Activated CD4-positive, alpha-beta T cell treated with anti-CD3 and anti-CD28 coated beads for 24 hours (primary cell): ENCODE measurements at regions not wholly inside any gene's neighbourhood (a gene's known extent, or its start where the extent isn't known, plus 50 kb on each side); places are given as distances from the start of the nearest gene placed in this dataset.

ENCODE experiments used
- DNase-seq, 2 donors: peaks; one replicate each; pipeline ENCODE4 v3.0.0-alpha.2; 2020; ENCODE audit warnings: low read depth in 2 of 2

GRCh38 chr1:34330061-34330460, 153.4 kb downstream of the C1orf94 start:
- no peak for DNase-seq

DNA sequence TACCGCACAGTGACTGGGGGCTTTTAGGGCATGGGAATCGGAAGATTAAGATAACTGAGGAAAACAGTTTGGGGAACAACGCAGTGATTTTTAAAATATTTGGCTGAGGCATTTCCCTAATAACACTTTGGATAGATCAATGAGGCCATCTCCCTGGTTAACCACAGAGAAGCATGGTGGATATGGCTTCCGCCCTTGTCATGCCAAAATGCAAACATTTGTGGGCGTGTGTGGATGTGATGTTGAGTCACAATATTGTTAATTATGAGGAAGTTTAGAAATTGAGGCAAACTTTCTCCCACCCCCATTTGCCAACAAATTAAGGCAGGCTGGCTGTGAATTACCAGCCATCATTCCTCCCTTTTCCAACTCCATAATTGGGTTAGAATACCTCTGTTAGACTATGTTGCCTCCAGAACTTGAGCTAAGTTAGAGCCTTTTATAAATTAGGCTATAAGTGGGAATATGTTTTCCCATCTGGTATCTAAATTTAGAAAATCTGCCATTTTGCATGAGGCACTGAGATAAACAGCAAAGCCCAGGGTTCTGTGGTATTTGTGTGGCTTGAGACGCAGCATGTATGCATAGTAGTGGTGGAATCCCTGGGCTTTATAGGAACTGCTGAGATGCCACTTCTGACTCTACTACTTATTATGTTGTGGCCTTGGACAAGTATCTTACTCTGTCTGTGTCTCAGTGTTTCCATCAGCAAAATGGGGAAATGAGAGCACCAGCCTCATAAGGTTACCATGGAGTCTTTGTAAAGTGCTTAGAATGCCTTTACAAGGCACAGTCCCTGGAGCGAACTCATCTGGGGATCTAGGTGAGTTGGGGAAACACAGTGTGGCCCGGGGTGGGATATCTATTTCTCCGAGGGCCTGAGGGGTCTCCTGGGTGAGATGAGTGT, 154.6 kb downstream of the C1orf94 start:
- no peak for DNase-seq

- DNase-seq: no peak
Observed at GRCh38 chr1:34332996-34333395, 156.3 kb downstream of the C1orf94 start.

- no peak for DNase-seq
Observed at GRCh38 chr1:34338871-34339270, 162.2 kb downstream of the C1orf94 start.

DNA sequence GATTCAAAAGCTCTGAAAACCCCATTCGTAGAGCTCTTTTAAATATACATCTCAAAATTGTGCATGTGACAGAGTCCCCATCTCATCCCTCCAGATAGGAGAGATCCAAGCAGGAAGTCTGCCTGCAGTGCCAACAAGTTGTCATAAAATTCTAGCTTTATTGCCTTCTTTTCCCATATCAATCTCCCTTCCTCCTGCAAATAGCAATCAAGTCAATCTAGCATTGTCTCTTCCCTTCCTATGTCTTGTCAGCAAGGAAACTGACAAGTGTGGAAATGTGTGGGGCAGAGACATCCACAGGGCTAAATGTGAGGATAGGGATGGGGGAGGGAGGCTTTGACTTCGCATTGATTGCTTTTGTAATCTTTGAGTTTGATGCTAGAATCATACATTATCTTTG, 165.2 kb downstream of the C1orf94 start:
- DNase-seq: no peak

- DNase-seq: no peak
Observed at GRCh38 chr1:34342334-34342733, 165.6 kb downstream of the C1orf94 start.

- no peak for DNase-seq
Observed at GRCh38 chr1:34346128-34346527, 169.4 kb downstream of the C1orf94 start.

GRCh38 chr1:34353409-34353808, 176.7 kb downstream of the C1orf94 start:
- DNase-seq: no peak

- no peak for DNase-seq
Observed at GRCh38 chr1:34354367-34354766, 177.7 kb downstream of the C1orf94 start.

DNA sequence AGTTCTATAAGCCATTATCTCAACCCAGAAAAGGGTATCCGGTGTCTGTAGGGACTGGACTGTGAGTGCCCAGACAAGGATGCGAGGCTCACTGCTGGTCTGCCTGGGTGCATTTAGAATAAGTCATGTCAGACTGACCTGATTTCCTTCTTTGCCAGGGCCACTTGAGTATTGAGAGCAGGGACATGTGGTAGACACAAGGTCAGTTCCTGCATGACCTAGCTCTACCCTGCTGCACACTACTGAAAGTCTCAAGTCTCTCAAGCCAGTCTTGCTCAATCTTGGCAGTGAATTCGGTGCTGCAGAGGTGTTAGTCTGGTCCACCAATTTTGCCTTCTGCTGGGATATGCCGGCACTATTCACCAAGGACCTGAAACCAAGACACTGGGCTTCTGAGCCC, 180.1 kb downstream of the C1orf94 start:
- DNase-seq: no peak

- no peak for DNase-seq
Observed at GRCh38 chr1:34358636-34359035, 181.9 kb downstream of the C1orf94 start.

GRCh38 chr1:34359411-34359810, 182.7 kb downstream of the C1orf94 start:
- DNase-seq: no peak

DNA sequence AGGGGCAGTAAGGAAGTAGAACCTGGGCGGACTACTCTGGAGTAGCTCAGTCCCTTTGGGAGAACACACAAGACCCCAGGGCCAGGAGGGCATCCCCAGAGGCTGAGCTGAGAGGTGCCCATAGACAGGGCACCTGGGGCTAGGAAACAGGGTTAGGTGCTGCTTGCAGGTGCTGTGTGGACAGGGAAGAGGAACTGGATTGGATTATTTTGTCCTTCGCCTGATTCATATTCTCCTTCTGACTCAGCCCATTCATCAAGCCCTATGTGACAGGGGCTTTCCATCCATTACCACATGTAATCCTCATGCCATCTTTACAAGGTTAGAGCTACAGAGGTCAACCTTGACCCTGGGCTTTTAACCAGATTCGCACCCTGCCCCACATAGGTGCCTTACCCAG, 183.9 kb downstream of the C1orf94 start:
- no peak for DNase-seq

DNA sequence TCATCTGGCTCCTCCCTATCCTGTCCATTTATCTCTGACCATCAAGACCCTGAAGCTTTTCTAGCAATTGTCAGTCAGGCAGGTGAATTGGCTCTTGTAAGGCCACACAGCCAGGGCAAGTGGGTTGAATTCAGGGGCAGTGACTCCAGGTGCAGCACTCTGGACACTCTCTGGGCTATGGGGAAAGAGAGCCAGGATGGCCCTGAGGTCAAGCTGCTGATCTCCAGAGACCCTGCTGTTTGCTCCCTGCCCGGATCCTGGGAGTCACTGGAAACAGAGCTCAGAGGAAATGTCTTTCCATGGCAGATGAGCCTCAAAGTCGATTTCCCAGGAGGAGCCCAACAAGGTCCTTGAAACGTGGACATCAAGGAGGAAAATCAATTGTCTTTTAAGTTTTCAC, 184.4 kb downstream of the C1orf94 start:
- no peak for DNase-seq

GRCh38 chr1:34361781-34362357, 185.2 kb downstream of the C1orf94 start:
- DNase-seq: no peak

DNA sequence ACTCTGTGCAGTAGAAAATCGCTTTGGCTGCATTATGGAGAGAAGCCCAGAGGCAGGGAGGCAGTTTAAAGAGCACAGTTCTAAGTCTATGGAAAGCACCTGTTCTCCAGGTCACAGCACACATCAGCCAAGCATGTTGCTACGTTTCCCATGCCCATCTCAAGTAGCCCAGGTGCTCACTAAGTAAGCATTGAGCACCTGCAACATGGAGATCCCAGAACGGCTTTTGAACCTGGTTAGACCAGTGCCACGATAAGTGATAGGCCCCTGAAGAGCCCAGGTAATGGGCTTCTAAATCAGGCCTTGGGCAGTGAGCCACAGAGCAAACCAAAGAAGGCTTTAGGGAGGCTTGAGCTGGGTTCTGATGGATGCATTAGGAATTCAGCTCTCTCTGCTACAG, 186.2 kb downstream of the C1orf94 start:
- no peak for DNase-seq

GRCh38 chr1:34363447-34363846, 186.7 kb downstream of the C1orf94 start:
- no peak for DNase-seq

DNA sequence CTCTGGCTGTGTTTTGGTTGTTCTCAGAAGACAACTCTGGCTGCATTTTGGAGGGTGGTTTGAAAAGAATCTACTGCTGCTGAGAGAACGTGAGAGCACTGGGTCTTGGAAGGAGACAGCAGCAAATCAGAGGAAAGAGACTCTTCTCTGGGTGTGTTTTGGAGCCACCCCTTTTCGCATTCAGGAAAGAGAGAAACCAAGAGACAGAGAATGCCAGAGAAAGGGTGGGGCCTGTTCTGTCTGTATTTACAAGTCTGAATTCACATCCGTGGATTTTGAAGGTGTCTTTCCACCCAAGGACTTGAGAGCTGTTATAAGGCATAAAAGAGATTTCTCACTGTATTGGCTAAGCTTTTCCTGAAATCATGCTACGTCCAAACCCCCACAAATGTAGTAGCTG, 187.2 kb downstream of the C1orf94 start:
- no peak for DNase-seq

- no peak for DNase-seq
Observed at GRCh38 chr1:34364376-34364775, 187.7 kb downstream of the C1orf94 start.

GRCh38 chr1:34365295-34365694, 188.6 kb downstream of the C1orf94 start:
- no peak for DNase-seq

GRCh38 chr1:34366875-34367624, 190.3 kb downstream of the C1orf94 start:
- DNase-seq: no peak

GRCh38 chr1:34367954-34368353, 191.2 kb downstream of the C1orf94 start:
- DNase-seq: no peak
